ENCODE measurements at regions not wholly inside any gene's neighbourhood (a gene's known extent, or its start where the extent isn't known, plus 50 kb on each side); places are given as distances from the start of the nearest gene placed in this dataset.

DNA sequence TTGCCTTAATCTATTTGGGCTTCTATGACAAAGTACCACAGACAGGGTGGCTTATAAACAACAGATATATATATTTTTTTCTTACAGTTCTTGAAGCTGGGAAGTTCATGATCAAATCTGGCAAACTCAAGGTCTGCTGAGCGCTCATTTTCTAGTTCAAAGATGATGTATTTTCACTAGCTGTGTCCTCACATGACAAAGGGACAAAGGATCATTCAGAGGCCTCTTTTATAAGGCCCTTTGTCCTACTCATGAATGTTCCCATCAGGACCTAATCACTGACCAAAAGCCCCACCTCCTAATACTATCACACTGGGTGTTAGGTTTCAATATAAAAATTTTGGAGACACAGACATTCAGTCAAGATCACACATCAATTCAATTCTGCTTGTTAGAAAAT, 2025.2 kb downstream of the PCDH7 start:
- Histone ChIP-seq H3K4me3 (ENCODE audit: low read length) (no peak overlapping the region), H3K27ac (ENCODE audit: low read length) (no peak overlapping the region), H3K36me3 (ENCODE audit: control insufficient read depth, insufficient read depth, low read length) (no peaks in the 10 kb centered on the region), H3K9me3 (ENCODE audit: control insufficient read depth, insufficient read depth, low read length) (no peaks in the 10 kb centered on the region), H3K27me3 (ENCODE audit: control insufficient read depth, insufficient read depth, low read length) (no peaks in the 10 kb centered on the region), H3K4me1 (ENCODE audit: control insufficient read depth, insufficient read depth, low read length) (no peaks in the 10 kb centered on the region)
- no peak for DNase-seq (ENCODE audit: low read depth, low spot score)
- no CpG with 5 or more reads among the region's 1 CpG for WGBS (ENCODE audit: insufficient coverage, insufficient read length)

DNA sequence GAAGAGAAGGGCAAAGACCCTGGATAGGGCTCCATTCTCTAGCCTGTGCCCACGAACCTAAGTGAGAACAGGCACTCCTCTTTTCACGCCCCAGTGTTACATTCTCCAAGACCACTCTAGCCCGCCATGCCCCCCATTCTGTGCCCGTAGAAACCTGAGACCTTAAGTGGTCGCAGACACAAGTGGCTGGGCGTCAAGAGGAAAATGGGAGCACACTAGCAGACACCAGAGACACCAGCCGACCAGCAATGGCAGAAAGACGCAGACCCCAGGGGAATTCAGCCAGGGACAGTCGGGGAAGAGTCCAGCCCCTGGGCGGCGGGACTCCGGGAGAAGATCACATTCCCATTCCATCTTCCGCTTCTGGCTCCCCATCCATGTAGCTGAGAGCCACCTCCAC, 2027.9 kb downstream of the PCDH7 start:
- no peaks in the 10 kb centered on the region for H3K36me3 ChIP-seq (ENCODE audit: control insufficient read depth, insufficient read depth, low read length)
- DNase-seq (ENCODE audit: low read depth, low spot score): no peak
- H3K4me1 ChIP-seq (ENCODE audit: control insufficient read depth, insufficient read depth, low read length): no peaks in the 10 kb centered on the region
- H3K9me3 ChIP-seq (ENCODE audit: control insufficient read depth, insufficient read depth, low read length): no peaks in the 10 kb centered on the region
- no peak overlapping the region for H3K4me3 ChIP-seq (ENCODE audit: low read length)
- no CpG with 5 or more reads among the region's 13 CpGs for WGBS (ENCODE audit: insufficient coverage, insufficient read length)
- H3K27ac ChIP-seq (ENCODE audit: low read length): no peak overlapping the region
- no peaks in the 10 kb centered on the region for H3K27me3 ChIP-seq (ENCODE audit: control insufficient read depth, insufficient read depth, low read length)

- no peak for DNase-seq (ENCODE audit: low read depth, low spot score)
- WGBS (ENCODE audit: insufficient coverage, insufficient read length): no CpG with 5 or more reads among the region's 9 CpGs
These were observed 2028.3 kb downstream of the PCDH7 start for GRCh38 chr4:32748498-32748897.

DNA sequence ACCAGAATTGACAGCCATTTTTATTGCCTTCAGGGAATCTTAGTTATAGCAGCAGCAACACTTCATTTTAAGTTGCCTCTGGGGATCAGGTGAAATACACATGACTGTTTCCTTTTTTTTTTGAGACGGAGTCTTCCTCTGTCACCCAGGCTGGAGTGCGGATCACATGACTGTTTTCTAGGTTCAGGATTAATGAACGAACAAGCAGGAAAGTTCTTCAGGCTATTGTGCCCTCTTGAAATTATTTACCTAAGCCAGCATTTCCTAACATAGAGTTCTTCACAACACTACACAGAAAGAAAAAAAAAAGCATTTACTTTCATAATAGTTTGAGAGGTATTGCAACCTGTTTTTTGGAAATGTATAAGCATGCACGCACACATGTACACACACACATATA, 2032.8 kb downstream of the PCDH7 start:
- WGBS (ENCODE audit: insufficient coverage, insufficient read length): no CpG with 5 or more reads among the region's 4 CpGs
- no peak for DNase-seq (ENCODE audit: low read depth, low spot score)
- Histone ChIP-seq H3K27me3 (ENCODE audit: control insufficient read depth, insufficient read depth, low read length) (no peaks in the 10 kb centered on the region), H3K9me3 (ENCODE audit: control insufficient read depth, insufficient read depth, low read length) (no peaks in the 10 kb centered on the region), H3K27ac (ENCODE audit: low read length) (no peak overlapping the region), H3K4me3 (ENCODE audit: low read length) (no peak overlapping the region), H3K4me1 (ENCODE audit: control insufficient read depth, insufficient read depth, low read length) (no peaks in the 10 kb centered on the region), H3K36me3 (ENCODE audit: control insufficient read depth, insufficient read depth, low read length) (no peaks in the 10 kb centered on the region)

More at GRCh38 chr4:32748498-32748897, 2028.3 kb downstream of the PCDH7 start:
- no peak overlapping the region for H3K27ac ChIP-seq (ENCODE audit: low read length)
- no peaks in the 10 kb centered on the region for H3K36me3 ChIP-seq (ENCODE audit: control insufficient read depth, insufficient read depth, low read length)
- no peaks in the 10 kb centered on the region for H3K27me3 ChIP-seq (ENCODE audit: control insufficient read depth, insufficient read depth, low read length)
- H3K4me1 ChIP-seq (ENCODE audit: control insufficient read depth, insufficient read depth, low read length): no peaks in the 10 kb centered on the region
- H3K4me3 ChIP-seq (ENCODE audit: low read length): no peak overlapping the region
- H3K9me3 ChIP-seq (ENCODE audit: control insufficient read depth, insufficient read depth, low read length): no peaks in the 10 kb centered on the region

DNA sequence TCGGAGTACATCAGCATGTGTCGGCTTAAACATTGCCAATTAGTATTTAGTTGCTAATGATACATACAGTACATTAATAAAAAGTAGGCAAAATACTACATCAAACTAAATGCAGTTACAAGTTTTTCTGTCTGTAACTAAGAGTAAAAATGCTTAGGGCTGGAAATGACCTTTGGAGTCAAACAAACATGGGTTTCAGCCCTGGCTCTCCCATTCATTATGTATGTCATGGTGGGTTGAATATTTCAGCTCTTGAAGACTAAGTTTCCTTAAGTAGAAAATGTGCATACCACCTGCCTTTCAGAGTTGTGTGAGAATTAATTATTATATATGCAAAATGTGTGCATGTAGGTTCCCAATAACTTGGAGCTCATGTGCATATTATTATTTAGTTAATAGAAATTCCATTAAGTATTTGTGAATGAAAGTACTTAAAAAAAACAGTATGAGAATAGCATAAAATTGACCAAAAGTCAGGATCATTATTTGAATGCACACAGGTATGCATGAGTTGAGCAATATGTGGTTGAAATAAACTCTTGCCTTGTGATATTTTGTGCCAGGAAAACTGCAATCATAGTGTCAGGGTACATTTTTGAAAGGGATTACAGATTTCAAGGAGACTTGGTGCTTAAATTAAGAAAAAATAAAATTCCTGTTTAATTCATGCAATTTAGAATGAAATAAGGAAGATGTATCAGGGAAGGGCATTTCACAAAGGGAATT, 2048.7 kb downstream of the PCDH7 start:
- DNase-seq (ENCODE audit: low read depth, low spot score): no peak
- no peak overlapping the region for H3K27ac ChIP-seq (ENCODE audit: low read length)
- no peaks in the 10 kb centered on the region for H3K27me3 ChIP-seq (ENCODE audit: control insufficient read depth, insufficient read depth, low read length)
- H3K4me1 ChIP-seq (ENCODE audit: control insufficient read depth, insufficient read depth, low read length): no peaks in the 10 kb centered on the region
- no peaks in the 10 kb centered on the region for H3K9me3 ChIP-seq (ENCODE audit: control insufficient read depth, insufficient read depth, low read length)
- no peak overlapping the region for H3K4me3 ChIP-seq (ENCODE audit: low read length)
- H3K36me3 ChIP-seq (ENCODE audit: control insufficient read depth, insufficient read depth, low read length): no peaks in the 10 kb centered on the region
- WGBS (ENCODE audit: insufficient coverage, insufficient read length): no CpG with 5 or more reads among the region's 2 CpGs

- no peaks in the 10 kb centered on the region for H3K27me3 ChIP-seq (ENCODE audit: control insufficient read depth, insufficient read depth, low read length)
- no peak overlapping the region for H3K4me3 ChIP-seq (ENCODE audit: low read length)
- H3K9me3 ChIP-seq (ENCODE audit: control insufficient read depth, insufficient read depth, low read length): no peaks in the 10 kb centered on the region
- H3K36me3 ChIP-seq (ENCODE audit: control insufficient read depth, insufficient read depth, low read length): no peaks in the 10 kb centered on the region
- no peaks in the 10 kb centered on the region for H3K4me1 ChIP-seq (ENCODE audit: control insufficient read depth, insufficient read depth, low read length)
- no CpG with 5 or more reads among the region's 6 CpGs for WGBS (ENCODE audit: insufficient coverage, insufficient read length)
- H3K27ac ChIP-seq (ENCODE audit: low read length): no peak overlapping the region
- DNase-seq (ENCODE audit: low read depth, low spot score): no peak
These were observed 2051.3 kb downstream of the PCDH7 start for GRCh38 chr4:32771491-32771890.

GRCh38 chr4:32775049-32775448, 2054.9 kb downstream of the PCDH7 start:
- no peaks in the 10 kb centered on the region for H3K36me3 ChIP-seq (ENCODE audit: control insufficient read depth, insufficient read depth, low read length)
- WGBS (ENCODE audit: insufficient coverage, insufficient read length): no CpG with 5 or more reads among the region's 5 CpGs
- H3K27me3 ChIP-seq (ENCODE audit: control insufficient read depth, insufficient read depth, low read length): no peaks in the 10 kb centered on the region
- H3K4me3 ChIP-seq (ENCODE audit: low read length): no peak overlapping the region
- H3K9me3 ChIP-seq (ENCODE audit: control insufficient read depth, insufficient read depth, low read length): no peaks in the 10 kb centered on the region
- no peak overlapping the region for H3K27ac ChIP-seq (ENCODE audit: low read length)
- DNase-seq (ENCODE audit: low read depth, low spot score): peak; percentile 25
- no peaks in the 10 kb centered on the region for H3K4me1 ChIP-seq (ENCODE audit: control insufficient read depth, insufficient read depth, low read length)

- no peaks in the 10 kb centered on the region for H3K27me3 ChIP-seq (ENCODE audit: control insufficient read depth, insufficient read depth, low read length)
These were observed 2056.4 kb downstream of the PCDH7 start for GRCh38 chr4:32776435-32777203.

DNA sequence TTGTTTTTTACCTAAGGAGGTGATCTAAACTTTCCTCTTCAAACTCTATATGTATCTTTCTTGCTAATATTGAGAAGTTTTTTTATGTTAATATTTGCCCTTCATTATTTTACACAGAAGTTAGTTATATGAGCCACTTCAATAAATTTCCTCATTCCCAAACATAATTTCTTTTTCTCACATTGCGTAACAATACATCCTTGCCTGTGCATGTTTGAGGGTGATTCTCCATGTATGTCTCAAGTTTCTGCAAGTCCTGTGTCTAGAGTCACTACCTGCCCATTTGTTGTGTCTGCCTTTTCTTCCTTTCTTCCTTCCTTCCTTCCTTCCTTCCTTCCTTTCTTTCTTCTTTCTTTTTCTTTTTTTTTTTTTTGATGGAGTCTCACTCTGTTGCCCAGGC, 2057.9 kb downstream of the PCDH7 start:
- no peak overlapping the region for H3K4me3 ChIP-seq (ENCODE audit: low read length)
- DNase-seq (ENCODE audit: low read depth, low spot score): no peak
- H3K27me3 ChIP-seq (ENCODE audit: control insufficient read depth, insufficient read depth, low read length): no peaks in the 10 kb centered on the region
- no peak overlapping the region for H3K27ac ChIP-seq (ENCODE audit: low read length)
- no peaks in the 10 kb centered on the region for H3K36me3 ChIP-seq (ENCODE audit: control insufficient read depth, insufficient read depth, low read length)
- no peaks in the 10 kb centered on the region for H3K9me3 ChIP-seq (ENCODE audit: control insufficient read depth, insufficient read depth, low read length)
- no peaks in the 10 kb centered on the region for H3K4me1 ChIP-seq (ENCODE audit: control insufficient read depth, insufficient read depth, low read length)
- no CpG with 5 or more reads among the region's 1 CpG for WGBS (ENCODE audit: insufficient coverage, insufficient read length)

More at GRCh38 chr4:32776435-32777203, 2056.4 kb downstream of the PCDH7 start:
- Histone ChIP-seq H3K4me1 (ENCODE audit: control insufficient read depth, insufficient read depth, low read length) (no peaks in the 10 kb centered on the region), H3K9me3 (ENCODE audit: control insufficient read depth, insufficient read depth, low read length) (no peaks in the 10 kb centered on the region), H3K36me3 (ENCODE audit: control insufficient read depth, insufficient read depth, low read length) (no peaks in the 10 kb centered on the region), H3K4me3 (ENCODE audit: low read length) (no peak overlapping the region), H3K27ac (ENCODE audit: low read length) (no peak overlapping the region)
- WGBS (ENCODE audit: insufficient coverage, insufficient read length): no CpG with 5 or more reads among the region's 3 CpGs
- DNase-seq (ENCODE audit: low read depth, low spot score): no peak

GRCh38 chr4:32778938-32779337, 2058.8 kb downstream of the PCDH7 start:
- no peak for DNase-seq (ENCODE audit: low read depth, low spot score)
- H3K4me3 ChIP-seq (ENCODE audit: low read length): no peak overlapping the region
- no peaks in the 10 kb centered on the region for H3K36me3 ChIP-seq (ENCODE audit: control insufficient read depth, insufficient read depth, low read length)
- no peaks in the 10 kb centered on the region for H3K9me3 ChIP-seq (ENCODE audit: control insufficient read depth, insufficient read depth, low read length)
- H3K4me1 ChIP-seq (ENCODE audit: control insufficient read depth, insufficient read depth, low read length): no peaks in the 10 kb centered on the region
- no peak overlapping the region for H3K27ac ChIP-seq (ENCODE audit: low read length)
- no CpG with 5 or more reads among the region's 1 CpG for WGBS (ENCODE audit: insufficient coverage, insufficient read length)
- H3K27me3 ChIP-seq (ENCODE audit: control insufficient read depth, insufficient read depth, low read length): no peaks in the 10 kb centered on the region

All from iPS DF 6.9 (cell line).